DMS153 treated with DMSO at 0.1 percent for 48 hours (cell line): ENCODE measurements at regions not wholly inside any gene's neighbourhood (a gene's known extent, or its start where the extent isn't known, plus 50 kb on each side); places are given as distances from the start of the nearest gene placed in this dataset.

ENCODE experiments used
- DNase-seq: peaks from one replicate; lab custom pipeline; 2025; ENCODE audit not compliant: unreplicated experiment; lab: John Stamatoyannopoulos, UW

- no peak for DNase-seq
These were observed 105.4 kb upstream of the FAM9C start for GRCh38 chrX:13149702-13150350.

GRCh38 chrX:13147733-13148132, 103.3 kb upstream of the FAM9C start:
- DNase-seq, result no peak

- DNase-seq, result no peak
These were observed 102.7 kb upstream of the FAM9C start for GRCh38 chrX:13147147-13147546.

GRCh38 chrX:13144927-13145655, 100.7 kb upstream of the FAM9C start:
- DNase-seq, result no peak

- DNase-seq, result no peak
These were observed 98.5 kb upstream of the FAM9C start for GRCh38 chrX:13142891-13143290.

GRCh38 chrX:13140007-13140406, 95.6 kb upstream of the FAM9C start:
- no peak for DNase-seq

- DNase-seq, result no peak
These were observed 87.1 kb upstream of the FAM9C start for GRCh38 chrX:13131396-13132137.

GRCh38 chrX:13130816-13131215, 86.4 kb upstream of the FAM9C start:
- DNase-seq, result no peak

- DNase-seq, result no peak
These were observed 83.7 kb upstream of the FAM9C start for GRCh38 chrX:13128104-13128503.

GRCh38 chrX:13126775-13127174, 82.4 kb upstream of the FAM9C start:
- no peak for DNase-seq

GRCh38 chrX:13125188-13125587, 80.8 kb upstream of the FAM9C start:
- DNase-seq, result no peak

- no peak for DNase-seq
These were observed 79.5 kb upstream of the FAM9C start for GRCh38 chrX:13123857-13124345.

- DNase-seq, result no peak
These were observed 78.9 kb upstream of the FAM9C start for GRCh38 chrX:13123247-13123856.

- DNase-seq, result no peak
These were observed 76.7 kb upstream of the FAM9C start for GRCh38 chrX:13121020-13121555.

- DNase-seq, result no peak
These were observed 75.6 kb upstream of the FAM9C start for GRCh38 chrX:13120017-13120416.

GRCh38 chrX:13119386-13119785, 75.0 kb upstream of the FAM9C start:
- no peak for DNase-seq

- DNase-seq, result no peak
These were observed 70.9 kb upstream of the FAM9C start for GRCh38 chrX:13115146-13115855.

GRCh38 chrX:13112499-13112898, 68.1 kb upstream of the FAM9C start:
- DNase-seq, result no peak

GRCh38 chrX:13110433-13111324, 66.3 kb upstream of the FAM9C start:
- no peak for DNase-seq

GRCh38 chrX:13109817-13110216, 65.4 kb upstream of the FAM9C start:
- DNase-seq, result no peak
